Endothelial cell of umbilical vein (primary cell): ENCODE measurements at regions not wholly inside any gene's neighbourhood (a gene's known extent, or its start where the extent isn't known, plus 50 kb on each side); places are given as distances from the start of the nearest gene placed in this dataset.

Experiments
- CTCF ChIP-seq, 2 donors: IDR thresholded peaks; 1 replicate in 1 of 2; 2 replicates in 1 of 2; pipeline ENCODE4 v1.5.1; 2011; ENCODE audit warnings: low read length in 2 of 2, mild to moderate bottlenecking in 2 of 2, moderate library complexity in 2 of 2, control low read depth in 1 of 2, inconsistent platforms in 1 of 2, low read depth in 1 of 2; ENCODE audit not compliant: insufficient read depth in 1 of 2; ENCODE audit errors: extremely low read depth in 1 of 2
- EZH2 ChIP-seq: IDR thresholded peaks from 2 replicates; pipeline ENCODE4 v1.6.1; 2012; ENCODE audit warnings: borderline replicate concordance, low read depth, mild to moderate bottlenecking, moderate library complexity, low read length, inconsistent platforms; ENCODE audit not compliant: severe bottlenecking
- JUN ChIP-seq: IDR thresholded peaks from 2 replicates; pipeline ENCODE4 v1.6.1; 2011; ENCODE audit warnings: borderline replicate concordance, low read depth; ENCODE audit not compliant: insufficient read length, insufficient read depth
- POLR2A ChIP-seq: IDR thresholded peaks from 2 replicates; pipeline ENCODE4 v1.6.1; 2012; ENCODE audit warnings: low read depth, mild to moderate bottlenecking, control low read depth, low read length

- TF ChIP-seq CTCF (IDR thresholded peaks at IDR 0.05; ENCODE audit: extremely low read depth in 1 of 2, insufficient read depth in 1 of 2, low read depth in 1 of 2, low read length in 2 of 2) (no peak), POLR2A (no peak), JUN (no peak), EZH2 (no peak)
These were observed 87.6 kb upstream of the CFAP20DC start for GRCh38 chr3:59137415-59137814.
